Fibroblast of villous mesenchyme (primary cell): ENCODE measurements at regions not wholly inside any gene's neighbourhood (a gene's known extent, or its start where the extent isn't known, plus 50 kb on each side); places are given as distances from the start of the nearest gene placed in this dataset.

Experiments used
- DNase-seq: peaks from one replicate; pipeline ENCODE4 v3.0.0-alpha.2; 2010; ENCODE audit warnings: low read depth
- H3K4me3 ChIP-seq: 2 replicates; pipeline ENCODE4 v1.5.1; 2011; ENCODE audit warnings: low read depth, mild to moderate bottlenecking, low read length
- CTCF ChIP-seq: IDR thresholded peaks from 2 replicates; pipeline ENCODE4 v1.5.1; 2012; ENCODE audit warnings: low read depth, mild to moderate bottlenecking, low read length; ENCODE audit not compliant: insufficient read depth

GRCh38 chr20:19855416-19855815 is 97.4 kb downstream of the RIN2 start:
- no peak for DNase-seq
- no peak overlapping the region for H3K4me3 ChIP-seq
- TF ChIP-seq CTCF, result no peak

GRCh38 chr20:19858466-19859371 is 100.7 kb downstream of the RIN2 start:
- H3K4me3 ChIP-seq, result no peak overlapping the region
- peak; percentile 71 for DNase-seq
- no peak for TF ChIP-seq CTCF

- DNase-seq, result no peak
- no peak for TF ChIP-seq CTCF
- H3K4me3 ChIP-seq, result no peak overlapping the region
These were observed 101.4 kb downstream of the RIN2 start for GRCh38 chr20:19859444-19859843.

GRCh38 chr20:19860737-19861136 is 102.7 kb downstream of the RIN2 start:
- no peak for DNase-seq
- no peak overlapping the region for H3K4me3 ChIP-seq
- TF ChIP-seq CTCF, result no peak

- TF ChIP-seq CTCF, result no peak
- H3K4me3 ChIP-seq, result no peak overlapping the region
- DNase-seq, result no peak
These were observed 103.2 kb downstream of the RIN2 start for GRCh38 chr20:19861147-19861759.

GRCh38 chr20:19864130-19864529 is 106.1 kb downstream of the RIN2 start:
- TF ChIP-seq CTCF, result no peak
- peak; percentile 26 for DNase-seq
- no peak overlapping the region for H3K4me3 ChIP-seq
